ENCODE measurements at regions not wholly inside any gene's neighbourhood (a gene's known extent, or its start where the extent isn't known, plus 50 kb on each side); places are given as distances from the start of the nearest gene placed in this dataset.

DNA sequence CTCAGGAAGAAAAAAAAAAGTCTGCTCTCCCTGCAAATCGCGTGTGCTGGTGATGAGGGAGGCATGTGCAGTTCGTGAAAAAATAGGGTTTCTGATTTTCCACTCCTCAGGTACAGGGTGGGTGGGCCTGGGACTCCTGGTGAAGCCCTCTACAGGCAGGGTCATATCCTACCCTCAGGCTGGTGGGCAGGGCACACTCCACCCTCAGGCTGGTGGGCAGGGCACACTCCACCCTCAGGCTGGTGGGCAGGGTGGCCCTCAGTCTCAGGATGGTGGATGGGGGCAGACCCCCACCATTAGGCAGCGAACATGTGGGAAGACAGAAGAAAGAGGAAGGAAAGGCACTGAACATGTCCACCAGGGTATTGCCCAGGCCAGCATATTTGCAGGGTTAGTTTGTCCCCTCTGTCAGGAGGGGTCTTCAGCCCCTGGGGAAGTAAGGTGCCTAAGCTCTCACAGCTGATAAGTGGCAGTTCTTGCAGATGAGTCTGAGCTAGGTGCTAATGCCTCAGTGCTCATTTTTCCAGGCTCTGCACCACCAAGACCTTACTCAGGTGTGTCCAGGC lies 95.2 kb upstream of the RAB6C start:
- POLR2A ChIA-PET (ENCODE audit: unreplicated experiment) = no interaction called here
- no peak overlapping the region for H2AFZ ChIP-seq (ENCODE audit: low read length)
- ATAC-seq = no peak
- H3F3A ChIP-seq (ENCODE audit: low read length, unreplicated experiment) = no peaks in the 10 kb centered on the region
- no peaks in the 10 kb centered on the region for H3K4me1 ChIP-seq (ENCODE audit: insufficient read depth, low read length)
- no peak for DNase-seq
- H3K4me3 ChIP-seq (ENCODE audit: low read length) = no peak overlapping the region
- no peak overlapping the region for H3K27ac ChIP-seq (ENCODE audit: low read length)
- H3K36me3 ChIP-seq (ENCODE audit: low read depth, low read length) = no peaks in the 10 kb centered on the region; the same call in 1 of the 2 replicates
- BruUV-seq (replicated peaks) = no TSS peak
- H3K79me2 ChIP-seq (ENCODE audit: low read length) = no peaks in the 10 kb centered on the region
- no peaks in the 10 kb centered on the region for H4K20me1 ChIP-seq (ENCODE audit: low read length)
- H3K9me3 ChIP-seq (ENCODE audit: low read length) = no peaks in the 10 kb centered on the region
- H3K9ac ChIP-seq (ENCODE audit: low read length) = no peak overlapping the region
- intact Hi-C loops (cut with micrococcal nuclease) = no loop called here
- H3K9me2 ChIP-seq (replicated peaks; ENCODE audit: low read length) = no peaks in the 10 kb centered on the region
- peaks cover 12% of the 10 kb centered on the region; the same call in 1 of the 2 replicates for H3K27me3 ChIP-seq (ENCODE audit: low read length)
- TF ChIP-seq, protein P1, sequence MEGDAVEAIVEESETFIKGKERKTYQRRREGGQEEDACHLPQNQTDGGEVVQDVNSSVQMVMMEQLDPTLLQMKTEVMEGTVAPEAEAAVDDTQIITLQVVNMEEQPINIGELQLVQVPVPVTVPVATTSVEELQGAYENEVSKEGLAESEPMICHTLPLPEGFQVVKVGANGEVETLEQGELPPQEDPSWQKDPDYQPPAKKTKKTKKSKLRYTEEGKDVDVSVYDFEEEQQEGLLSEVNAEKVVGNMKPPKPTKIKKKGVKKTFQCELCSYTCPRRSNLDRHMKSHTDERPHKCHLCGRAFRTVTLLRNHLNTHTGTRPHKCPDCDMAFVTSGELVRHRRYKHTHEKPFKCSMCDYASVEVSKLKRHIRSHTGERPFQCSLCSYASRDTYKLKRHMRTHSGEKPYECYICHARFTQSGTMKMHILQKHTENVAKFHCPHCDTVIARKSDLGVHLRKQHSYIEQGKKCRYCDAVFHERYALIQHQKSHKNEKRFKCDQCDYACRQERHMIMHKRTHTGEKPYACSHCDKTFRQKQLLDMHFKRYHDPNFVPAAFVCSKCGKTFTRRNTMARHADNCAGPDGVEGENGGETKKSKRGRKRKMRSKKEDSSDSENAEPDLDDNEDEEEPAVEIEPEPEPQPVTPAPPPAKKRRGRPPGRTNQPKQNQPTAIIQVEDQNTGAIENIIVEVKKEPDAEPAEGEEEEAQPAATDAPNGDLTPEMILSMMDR (conservative IDR thresholded peaks at IDR 0.05; ENCODE audit: low read depth, low read length) = no peak
- TF ChIP-seq EZH2phosphoT487 (IDR thresholded peaks at IDR 0.05; ENCODE audit: borderline replicate concordance, low read length) (no peak), EZH2 (IDR thresholded peaks at IDR 0.05; ENCODE audit: low read length, unreplicated experiment) (no peak)
- H3K4me2 ChIP-seq (ENCODE audit: low read length) = no peak overlapping the region
- CTCF ChIA-PET = no interaction called here

- Histone ChIP-seq H4K20me1 (ENCODE audit: low read length) (no peaks in the 10 kb centered on the region), H2AFZ (ENCODE audit: low read length) (no peak overlapping the region), H3K27me3 (ENCODE audit: low read length) (peaks cover 12% of the 10 kb centered on the region; the same call in 1 of the 2 replicates), H3K4me1 (ENCODE audit: insufficient read depth, low read length) (no peaks in the 10 kb centered on the region), H3K9me3 (ENCODE audit: low read length) (no peaks in the 10 kb centered on the region), H3K9ac (ENCODE audit: low read length) (no peak overlapping the region), H3K27ac (ENCODE audit: low read length) (no peak overlapping the region), H3K9me2 (replicated peaks; ENCODE audit: low read length) (no peaks in the 10 kb centered on the region), H3K79me2 (ENCODE audit: low read length) (no peaks in the 10 kb centered on the region), H3K4me2 (ENCODE audit: low read length) (no peak overlapping the region), H3F3A (ENCODE audit: low read length, unreplicated experiment) (no peaks in the 10 kb centered on the region), H3K4me3 (ENCODE audit: low read length) (no peak overlapping the region), H3K36me3 (ENCODE audit: low read depth, low read length) (no peaks in the 10 kb centered on the region; the same call in 1 of the 2 replicates)
- POLR2A ChIA-PET (ENCODE audit: unreplicated experiment) = no interaction called here
- TF ChIP-seq EZH2 (IDR thresholded peaks at IDR 0.05; ENCODE audit: low read length, unreplicated experiment) (no peak), EZH2phosphoT487 (IDR thresholded peaks at IDR 0.05; ENCODE audit: borderline replicate concordance, low read length) (no peak)
- TF ChIP-seq, protein P1 (conservative IDR thresholded peaks at IDR 0.05; ENCODE audit: low read depth, low read length) = no peak
- CTCF ChIA-PET = no interaction called here
- intact Hi-C loops (cut with micrococcal nuclease) = no loop called here
- BruUV-seq (replicated peaks) = no TSS peak
- no peak for DNase-seq
- no peak for ATAC-seq
These were observed 93.7 kb upstream of the RAB6C start for GRCh38 chr2:129885735-129886134.

- no peak overlapping the region for H3K9ac ChIP-seq (ENCODE audit: low read length)
- TF ChIP-seq EZH2phosphoT487 (IDR thresholded peaks at IDR 0.05; ENCODE audit: borderline replicate concordance, low read length) (no peak), EZH2 (IDR thresholded peaks at IDR 0.05; ENCODE audit: low read length, unreplicated experiment) (no peak)
- TF ChIP-seq, protein P1 (conservative IDR thresholded peaks at IDR 0.05; ENCODE audit: low read depth, low read length) = no peak
- H3K4me3 ChIP-seq (ENCODE audit: low read length) = no peak overlapping the region
- POLR2A ChIA-PET (ENCODE audit: unreplicated experiment) = no interaction called here
- no peak overlapping the region for H3K4me2 ChIP-seq (ENCODE audit: low read length)
- H3K9me2 ChIP-seq (replicated peaks; ENCODE audit: low read length) = no peaks in the 10 kb centered on the region
- H3K36me3 ChIP-seq (ENCODE audit: low read depth, low read length) = no peaks in the 10 kb centered on the region; the same call in 1 of the 2 replicates
- no peaks in the 10 kb centered on the region for H3K79me2 ChIP-seq (ENCODE audit: low read length)
- ATAC-seq = no peak
- BruUV-seq (replicated peaks) = no TSS peak
- intact Hi-C loops (cut with micrococcal nuclease) = no loop called here
- H3K4me1 ChIP-seq (ENCODE audit: insufficient read depth, low read length) = no peaks in the 10 kb centered on the region
- H3K27me3 ChIP-seq (ENCODE audit: low read length) = peaks cover 7% of the 10 kb centered on the region; the same call in 1 of the 2 replicates
- CTCF ChIA-PET = no interaction called here
- H3K27ac ChIP-seq (ENCODE audit: low read length) = no peak overlapping the region
- DNase-seq = no peak
- no peaks in the 10 kb centered on the region for H3K9me3 ChIP-seq (ENCODE audit: low read length)
- no peaks in the 10 kb centered on the region for H4K20me1 ChIP-seq (ENCODE audit: low read length)
- H3F3A ChIP-seq (ENCODE audit: low read length, unreplicated experiment) = no peaks in the 10 kb centered on the region
- no peak overlapping the region for H2AFZ ChIP-seq (ENCODE audit: low read length)
These were observed 91.7 kb upstream of the RAB6C start for GRCh38 chr2:129887688-129888266.
